ENCODE measurements at regions not wholly inside any gene's neighbourhood (a gene's known extent, or its start where the extent isn't known, plus 50 kb on each side); places are given as distances from the start of the nearest gene placed in this dataset.

GRCh38 chr7:136189506-136189998, 212.4 kb upstream of the MTPN start:
- in situ Hi-C loops (cut with MboI; ENCODE audit: low sequenced_read_pairs) = no loop called here

GRCh38 chr7:136186281-136186680, 209.1 kb upstream of the MTPN start:
- Histone ChIP-seq H3K36me3 (replicated peaks) (no peaks in the 10 kb centered on the region), H3K27me3 (ENCODE audit: low read depth) (no peaks in the 10 kb centered on the region), H3K4me3 (no peak overlapping the region), H3K4me1 (no peaks in the 10 kb centered on the region), H3K9me3 (no peaks in the 10 kb centered on the region)
- no peak for DNase-seq (ENCODE audit: low spot score in 2 of 2)
- in situ Hi-C loops (cut with MboI; ENCODE audit: low sequenced_read_pairs) = no loop called here

More at GRCh38 chr7:136189506-136189998, 212.4 kb upstream of the MTPN start:
- no peak for DNase-seq (ENCODE audit: low spot score in 2 of 2)
- Histone ChIP-seq H3K9me3 (no peaks in the 10 kb centered on the region), H3K4me1 (no peaks in the 10 kb centered on the region), H3K27me3 (ENCODE audit: low read depth) (no peaks in the 10 kb centered on the region), H3K36me3 (replicated peaks) (no peaks in the 10 kb centered on the region), H3K4me3 (no peak overlapping the region)

GRCh38 chr7:136184719-136185118, 207.6 kb upstream of the MTPN start:
- in situ Hi-C loops (cut with MboI; ENCODE audit: low sequenced_read_pairs) = no loop called here
- H3K9me3 ChIP-seq = no peaks in the 10 kb centered on the region
- H3K4me1 ChIP-seq = no peaks in the 10 kb centered on the region
- H3K4me3 ChIP-seq = no peak overlapping the region
- no peaks in the 10 kb centered on the region for H3K27me3 ChIP-seq (ENCODE audit: low read depth)
- DNase-seq (ENCODE audit: low spot score in 2 of 2) = no peak
- no peaks in the 10 kb centered on the region for H3K36me3 ChIP-seq (replicated peaks)

- in situ Hi-C loops (cut with MboI; ENCODE audit: low sequenced_read_pairs) = no loop called here
- Histone ChIP-seq H3K27me3 (ENCODE audit: low read depth) (no peaks in the 10 kb centered on the region), H3K4me3 (no peak overlapping the region), H3K36me3 (replicated peaks) (no peaks in the 10 kb centered on the region), H3K9me3 (no peaks in the 10 kb centered on the region), H3K4me1 (no peaks in the 10 kb centered on the region)
- DNase-seq (ENCODE audit: low spot score in 2 of 2) = no peak
These were observed 206.8 kb upstream of the MTPN start for GRCh38 chr7:136183981-136184380.

- H3K4me3 ChIP-seq = no peak overlapping the region
- in situ Hi-C loops (cut with MboI; ENCODE audit: low sequenced_read_pairs) = no loop called here
- H3K36me3 ChIP-seq (replicated peaks) = no peaks in the 10 kb centered on the region
- no peaks in the 10 kb centered on the region for H3K4me1 ChIP-seq
- no peak for DNase-seq (ENCODE audit: low spot score in 2 of 2)
- H3K9me3 ChIP-seq = no peaks in the 10 kb centered on the region
- H3K27me3 ChIP-seq (ENCODE audit: low read depth) = no peaks in the 10 kb centered on the region
These were observed 203.8 kb upstream of the MTPN start for GRCh38 chr7:136180984-136181383.

GRCh38 chr7:136179851-136180721, 202.9 kb upstream of the MTPN start:
- Histone ChIP-seq H3K27me3 (ENCODE audit: low read depth) (no peaks in the 10 kb centered on the region), H3K4me1 (no peaks in the 10 kb centered on the region), H3K4me3 (no peak overlapping the region), H3K9me3 (no peaks in the 10 kb centered on the region), H3K36me3 (replicated peaks) (no peaks in the 10 kb centered on the region)
- in situ Hi-C loops (cut with MboI; ENCODE audit: low sequenced_read_pairs) = no loop called here
- no peak for DNase-seq (ENCODE audit: low spot score in 2 of 2)

- H3K4me1 ChIP-seq = no peaks in the 10 kb centered on the region
- H3K36me3 ChIP-seq (replicated peaks) = no peaks in the 10 kb centered on the region
- in situ Hi-C loops (cut with MboI; ENCODE audit: low sequenced_read_pairs) = no loop called here
- H3K9me3 ChIP-seq = no peaks in the 10 kb centered on the region
- no peak overlapping the region for H3K4me3 ChIP-seq
- H3K27me3 ChIP-seq (ENCODE audit: low read depth) = no peaks in the 10 kb centered on the region
- no peak for DNase-seq (ENCODE audit: low spot score in 2 of 2)
These were observed 202.0 kb upstream of the MTPN start for GRCh38 chr7:136179154-136179553.

- Histone ChIP-seq H3K9me3 (no peaks in the 10 kb centered on the region), H3K27me3 (ENCODE audit: low read depth) (no peaks in the 10 kb centered on the region), H3K36me3 (replicated peaks) (no peaks in the 10 kb centered on the region), H3K4me3 (no peak overlapping the region), H3K4me1 (no peaks in the 10 kb centered on the region)
- in situ Hi-C loops (cut with MboI; ENCODE audit: low sequenced_read_pairs) = no loop called here
- DNase-seq (ENCODE audit: low spot score in 2 of 2) = no peak
These were observed 197.4 kb upstream of the MTPN start for GRCh38 chr7:136174477-136175125.

- H3K4me1 ChIP-seq = no peaks in the 10 kb centered on the region
- no peaks in the 10 kb centered on the region for H3K36me3 ChIP-seq (replicated peaks)
- no peaks in the 10 kb centered on the region for H3K9me3 ChIP-seq
- no peak for DNase-seq (ENCODE audit: low spot score in 2 of 2)
- H3K27me3 ChIP-seq (ENCODE audit: low read depth) = no peaks in the 10 kb centered on the region
- in situ Hi-C loops (cut with MboI; ENCODE audit: low sequenced_read_pairs) = no loop called here
- H3K4me3 ChIP-seq = no peak overlapping the region
These were observed 196.7 kb upstream of the MTPN start for GRCh38 chr7:136173874-136174273.

GRCh38 chr7:136171233-136171632, 194.1 kb upstream of the MTPN start:
- Histone ChIP-seq H3K27me3 (ENCODE audit: low read depth) (no peaks in the 10 kb centered on the region), H3K36me3 (replicated peaks) (no peaks in the 10 kb centered on the region), H3K9me3 (no peaks in the 10 kb centered on the region), H3K4me3 (no peak overlapping the region), H3K4me1 (no peaks in the 10 kb centered on the region)
- in situ Hi-C loops (cut with MboI; ENCODE audit: low sequenced_read_pairs) = no loop called here
- no peak for DNase-seq (ENCODE audit: low spot score in 2 of 2)

- no peak overlapping the region for H3K4me3 ChIP-seq
- no peaks in the 10 kb centered on the region for H3K9me3 ChIP-seq
- no peak for DNase-seq (ENCODE audit: low spot score in 2 of 2)
- in situ Hi-C loops (cut with MboI; ENCODE audit: low sequenced_read_pairs) = no loop called here
- H3K4me1 ChIP-seq = no peaks in the 10 kb centered on the region
- no peaks in the 10 kb centered on the region for H3K36me3 ChIP-seq (replicated peaks)
- H3K27me3 ChIP-seq (ENCODE audit: low read depth) = no peaks in the 10 kb centered on the region
These were observed 191.7 kb upstream of the MTPN start for GRCh38 chr7:136168821-136169220.

- in situ Hi-C loops (cut with MboI; ENCODE audit: low sequenced_read_pairs) = no loop called here
These were observed 190.8 kb upstream of the MTPN start for GRCh38 chr7:136167991-136168390.

GRCh38 chr7:136166521-136166920, 189.4 kb upstream of the MTPN start:
- in situ Hi-C loops (cut with MboI; ENCODE audit: low sequenced_read_pairs) = no loop called here
- no peak overlapping the region for H3K4me3 ChIP-seq
- H3K27me3 ChIP-seq (ENCODE audit: low read depth) = no peaks in the 10 kb centered on the region
- no peak for DNase-seq (ENCODE audit: low spot score in 2 of 2)
- H3K36me3 ChIP-seq (replicated peaks) = no peaks in the 10 kb centered on the region
- H3K9me3 ChIP-seq = no peaks in the 10 kb centered on the region
- H3K4me1 ChIP-seq = no peaks in the 10 kb centered on the region

More at GRCh38 chr7:136167991-136168390, 190.8 kb upstream of the MTPN start:
- Histone ChIP-seq H3K4me1 (no peaks in the 10 kb centered on the region), H3K36me3 (replicated peaks) (no peaks in the 10 kb centered on the region), H3K27me3 (ENCODE audit: low read depth) (no peaks in the 10 kb centered on the region), H3K9me3 (no peaks in the 10 kb centered on the region), H3K4me3 (no peak overlapping the region)
- no peak for DNase-seq (ENCODE audit: low spot score in 2 of 2)

- no peak for DNase-seq (ENCODE audit: low spot score in 2 of 2)
- in situ Hi-C loops (cut with MboI; ENCODE audit: low sequenced_read_pairs) = no loop called here
- Histone ChIP-seq H3K4me3 (no peak overlapping the region), H3K4me1 (no peaks in the 10 kb centered on the region), H3K36me3 (replicated peaks) (no peaks in the 10 kb centered on the region), H3K9me3 (no peaks in the 10 kb centered on the region), H3K27me3 (ENCODE audit: low read depth) (no peaks in the 10 kb centered on the region)
These were observed 186.2 kb upstream of the MTPN start for GRCh38 chr7:136163340-136163801.

All from HAP-1 (cell line).